ENCODE measurements at regions not wholly inside any gene's neighbourhood (a gene's known extent, or its start where the extent isn't known, plus 50 kb on each side); places are given as distances from the start of the nearest gene placed in this dataset.
"Not testable (repeated sequence)": the region's sequence is repeated elsewhere in the genome, so short reads cannot be mapped to it uniquely, and the experiment has no call there.

DNA sequence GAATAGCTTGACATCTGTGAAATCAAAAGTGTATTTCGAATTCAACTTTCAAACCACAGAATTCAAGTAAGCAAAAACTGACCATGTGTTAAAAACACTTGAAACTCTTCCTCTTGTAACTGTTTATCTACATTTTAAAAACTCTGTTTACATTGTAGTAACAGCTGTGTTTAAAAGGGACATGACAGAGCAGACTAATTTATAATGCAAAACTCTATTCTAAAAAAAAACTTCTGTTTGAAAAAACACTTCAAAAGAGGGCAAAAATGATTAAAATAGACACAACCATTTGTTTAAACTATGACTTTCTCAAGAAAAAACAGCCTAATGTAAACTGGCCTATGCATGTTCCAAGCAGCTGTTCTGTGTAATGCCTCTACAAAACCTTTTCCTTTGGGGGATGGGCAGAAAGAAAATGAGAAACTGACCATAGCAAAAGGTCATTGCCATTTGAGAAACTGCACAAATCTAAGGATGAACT is 149.1 kb upstream of the HMGA2 start:
- no peak for DNase-seq (ENCODE audit: extremely low spot score in 2 of 2)
- Histone ChIP-seq H3K27ac (no peak overlapping the region), H3K36me3 (no peaks in the 10 kb centered on the region), H3K9me3 (no peaks in the 10 kb centered on the region), H3K4me1 (no peaks in the 10 kb centered on the region), H3K4me3 (no peak overlapping the region), H3K27me3 (no peaks in the 10 kb centered on the region)
- intact Hi-C loops (cut with DNase I) = no loop called here
- TF ChIP-seq POLR2A (IDR thresholded peaks at IDR 0.05) (no peak), POLR2AphosphoS5 (IDR thresholded peaks at IDR 0.05; ENCODE audit: insufficient read depth in 1 of 2, low read depth in 1 of 2) (no peak)
- TF ChIP-seq, protein P1, sequence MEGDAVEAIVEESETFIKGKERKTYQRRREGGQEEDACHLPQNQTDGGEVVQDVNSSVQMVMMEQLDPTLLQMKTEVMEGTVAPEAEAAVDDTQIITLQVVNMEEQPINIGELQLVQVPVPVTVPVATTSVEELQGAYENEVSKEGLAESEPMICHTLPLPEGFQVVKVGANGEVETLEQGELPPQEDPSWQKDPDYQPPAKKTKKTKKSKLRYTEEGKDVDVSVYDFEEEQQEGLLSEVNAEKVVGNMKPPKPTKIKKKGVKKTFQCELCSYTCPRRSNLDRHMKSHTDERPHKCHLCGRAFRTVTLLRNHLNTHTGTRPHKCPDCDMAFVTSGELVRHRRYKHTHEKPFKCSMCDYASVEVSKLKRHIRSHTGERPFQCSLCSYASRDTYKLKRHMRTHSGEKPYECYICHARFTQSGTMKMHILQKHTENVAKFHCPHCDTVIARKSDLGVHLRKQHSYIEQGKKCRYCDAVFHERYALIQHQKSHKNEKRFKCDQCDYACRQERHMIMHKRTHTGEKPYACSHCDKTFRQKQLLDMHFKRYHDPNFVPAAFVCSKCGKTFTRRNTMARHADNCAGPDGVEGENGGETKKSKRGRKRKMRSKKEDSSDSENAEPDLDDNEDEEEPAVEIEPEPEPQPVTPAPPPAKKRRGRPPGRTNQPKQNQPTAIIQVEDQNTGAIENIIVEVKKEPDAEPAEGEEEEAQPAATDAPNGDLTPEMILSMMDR (IDR thresholded peaks at IDR 0.05) = no peak

DNA sequence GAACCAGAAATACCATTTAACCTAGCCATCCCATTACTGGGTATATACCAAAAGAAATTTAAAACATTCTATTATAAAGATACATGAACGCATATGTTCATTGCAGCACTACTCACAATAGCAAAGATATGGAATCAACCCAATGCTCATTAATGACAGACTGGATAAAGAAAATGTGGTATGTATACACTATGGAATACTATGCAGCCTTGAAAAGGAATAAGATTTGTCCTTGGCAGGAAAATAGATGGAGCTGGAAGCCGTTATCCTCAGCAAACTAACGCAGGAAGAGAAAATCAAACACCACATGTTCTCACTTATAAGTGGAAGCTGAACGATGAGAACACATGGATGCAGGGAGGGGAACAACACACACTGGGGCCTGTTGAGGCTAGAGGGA is 146.1 kb upstream of the HMGA2 start:
- intact Hi-C loops (cut with DNase I); H3K9me3 ChIP-seq; DNase-seq (ENCODE audit: extremely low spot score in 2 of 2): not testable (repeated sequence)

DNA sequence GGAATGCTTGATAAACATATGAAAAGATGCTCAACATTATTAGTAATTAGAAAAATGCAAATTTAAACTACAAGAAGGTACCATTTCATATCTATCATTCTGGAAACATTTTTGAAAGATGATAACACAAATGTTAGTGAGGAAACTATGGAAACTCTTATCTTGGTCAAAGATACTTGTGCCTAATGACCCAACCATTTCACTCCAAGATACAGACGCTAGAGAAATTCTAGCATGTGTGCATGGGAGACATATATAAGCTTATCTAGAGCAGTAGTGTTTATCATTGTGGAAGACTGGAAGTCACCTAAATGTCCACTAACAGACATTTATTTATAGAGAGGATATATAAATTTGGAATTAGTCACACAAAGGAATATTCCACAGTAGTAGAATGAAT is 143.1 kb upstream of the HMGA2 start:
- Histone ChIP-seq H3K9me3 (no peaks in the 10 kb centered on the region), H3K36me3 (no peaks in the 10 kb centered on the region), H3K27ac (no peak overlapping the region), H3K27me3 (no peaks in the 10 kb centered on the region), H3K4me3 (no peak overlapping the region), H3K4me1 (no peaks in the 10 kb centered on the region)
- TF ChIP-seq POLR2AphosphoS5 (IDR thresholded peaks at IDR 0.05; ENCODE audit: insufficient read depth in 1 of 2, low read depth in 1 of 2) = no peak
- TF ChIP-seq, protein P1 (IDR thresholded peaks at IDR 0.05) = no peak
- no peak for TF ChIP-seq POLR2A (IDR thresholded peaks at IDR 0.05)
- intact Hi-C loops (cut with DNase I) = no loop called here
- no peak for DNase-seq (ENCODE audit: extremely low spot score in 2 of 2)

More for the DNA sequence above, 146.1 kb upstream of the HMGA2 start:
- not testable (repeated sequence) for H3K4me3 ChIP-seq, H3K27me3 ChIP-seq, H3K36me3 ChIP-seq, H3K4me1 ChIP-seq, H3K27ac ChIP-seq

DNA sequence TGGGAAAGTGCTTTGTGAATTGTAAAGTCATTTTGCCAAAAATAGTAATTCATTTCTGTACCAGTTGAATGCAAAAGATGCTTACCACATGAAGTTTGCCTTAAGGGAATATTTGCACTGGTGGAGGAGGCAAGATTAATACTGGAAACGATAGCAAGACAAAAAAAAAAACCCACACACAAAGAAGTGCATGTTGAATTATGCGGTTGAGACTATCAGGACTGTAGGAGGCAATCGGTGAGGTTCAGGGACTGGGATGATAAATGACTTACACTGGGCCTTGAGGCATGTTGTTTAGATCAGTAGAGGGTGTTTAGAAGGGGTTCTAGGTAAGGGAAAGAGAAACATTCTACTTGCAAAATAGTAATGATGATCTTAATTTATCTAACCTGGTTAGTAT is 142.2 kb upstream of the HMGA2 start:
- H3K4me3 ChIP-seq = no peak overlapping the region
- TF ChIP-seq POLR2A (IDR thresholded peaks at IDR 0.05) (no peak), POLR2AphosphoS5 (IDR thresholded peaks at IDR 0.05; ENCODE audit: insufficient read depth in 1 of 2, low read depth in 1 of 2) (no peak)
- TF ChIP-seq, protein P1 (IDR thresholded peaks at IDR 0.05) = no peak
- intact Hi-C loops (cut with DNase I) = no loop called here
- no peaks in the 10 kb centered on the region for H3K4me1 ChIP-seq
- H3K9me3 ChIP-seq = no peaks in the 10 kb centered on the region
- DNase-seq (ENCODE audit: extremely low spot score in 2 of 2) = no peak
- H3K27ac ChIP-seq = no peak overlapping the region
- no peaks in the 10 kb centered on the region for H3K27me3 ChIP-seq
- no peaks in the 10 kb centered on the region for H3K36me3 ChIP-seq

DNA sequence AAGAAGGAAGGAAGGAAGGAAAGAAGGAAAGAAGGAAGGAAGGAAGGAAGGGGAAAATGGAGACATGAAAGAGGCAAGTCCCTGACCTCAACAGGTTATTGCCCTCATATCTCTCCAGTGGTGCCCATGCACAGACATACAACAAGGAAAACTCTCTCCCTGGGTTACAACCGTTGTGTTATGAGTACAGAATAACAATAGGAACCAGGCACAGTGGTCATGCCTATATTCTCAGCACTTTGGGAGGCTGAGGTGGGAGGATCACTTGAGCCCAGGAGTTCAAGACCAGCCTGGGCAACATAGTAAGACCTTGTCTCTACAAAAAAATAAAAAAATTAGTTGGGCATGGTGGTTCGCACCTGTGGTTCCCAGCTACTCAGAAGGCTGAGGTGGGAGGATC is 139.4 kb upstream of the HMGA2 start:
- TF ChIP-seq, protein P1 (IDR thresholded peaks at IDR 0.05) = no peak
- TF ChIP-seq POLR2A (IDR thresholded peaks at IDR 0.05) (no peak), POLR2AphosphoS5 (IDR thresholded peaks at IDR 0.05; ENCODE audit: insufficient read depth in 1 of 2, low read depth in 1 of 2) (no peak)
- Histone ChIP-seq H3K9me3 (no peaks in the 10 kb centered on the region), H3K4me3 (no peak overlapping the region), H3K36me3 (no peaks in the 10 kb centered on the region), H3K27me3 (no peaks in the 10 kb centered on the region), H3K4me1 (no peaks in the 10 kb centered on the region), H3K27ac (no peak overlapping the region)
- no peak for DNase-seq (ENCODE audit: extremely low spot score in 2 of 2)
- intact Hi-C loops (cut with DNase I) = no loop called here

DNA sequence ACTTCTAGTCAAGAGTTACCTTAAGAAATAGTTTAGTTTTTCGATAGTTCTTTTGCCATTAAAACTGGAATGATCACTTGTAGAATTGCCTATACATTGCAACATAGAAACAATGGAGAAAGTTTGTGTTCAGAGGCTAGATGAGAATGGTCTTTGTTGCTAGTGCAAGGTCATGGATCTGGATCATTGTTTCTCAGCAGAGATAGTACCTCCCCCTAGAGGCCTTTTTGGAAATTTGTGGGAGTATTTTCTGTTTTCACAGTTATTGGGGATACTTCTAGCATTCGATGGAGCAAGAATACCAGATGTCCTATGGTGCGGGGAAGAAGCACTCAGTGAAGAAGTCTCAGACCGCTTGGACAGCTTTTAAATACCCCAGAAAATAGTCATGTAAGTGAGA is 138.8 kb upstream of the HMGA2 start:
- Histone ChIP-seq H3K4me3 (no peak overlapping the region), H3K27ac (no peak overlapping the region), H3K4me1 (no peaks in the 10 kb centered on the region), H3K36me3 (no peaks in the 10 kb centered on the region), H3K9me3 (no peaks in the 10 kb centered on the region), H3K27me3 (no peaks in the 10 kb centered on the region)
- TF ChIP-seq POLR2AphosphoS5 (IDR thresholded peaks at IDR 0.05; ENCODE audit: insufficient read depth in 1 of 2, low read depth in 1 of 2) (no peak), POLR2A (IDR thresholded peaks at IDR 0.05) (no peak)
- TF ChIP-seq, protein P1 (IDR thresholded peaks at IDR 0.05) = no peak
- DNase-seq (ENCODE audit: extremely low spot score in 2 of 2) = no peak
- intact Hi-C loops (cut with DNase I) = no loop called here

Data from vagina (tissue), 2 donors.